ENCODE measurements at regions not wholly inside any gene's neighbourhood (a gene's known extent, or its start where the extent isn't known, plus 50 kb on each side); places are given as distances from the start of the nearest gene placed in this dataset.

- intact Hi-C loops (cut with micrococcal nuclease; ENCODE audit: unreplicated experiment): no loop called here
- CTCF ChIA-PET: no interaction called here
Observed at GRCh38 chr3:18946524-18946923, 201.8 kb upstream of the KCNH8 start.

GRCh38 chr3:18937574-18937973, 210.7 kb upstream of the KCNH8 start:
- no peaks in the 10 kb centered on the region for H3K9me2 ChIP-seq (ENCODE audit: insufficient read depth)
- H4K20me1 ChIP-seq (ENCODE audit: insufficient read depth): no peaks in the 10 kb centered on the region
- no peaks in the 10 kb centered on the region for H3K36me3 ChIP-seq (ENCODE audit: low read depth)
- TF ChIP-seq, protein P1, sequence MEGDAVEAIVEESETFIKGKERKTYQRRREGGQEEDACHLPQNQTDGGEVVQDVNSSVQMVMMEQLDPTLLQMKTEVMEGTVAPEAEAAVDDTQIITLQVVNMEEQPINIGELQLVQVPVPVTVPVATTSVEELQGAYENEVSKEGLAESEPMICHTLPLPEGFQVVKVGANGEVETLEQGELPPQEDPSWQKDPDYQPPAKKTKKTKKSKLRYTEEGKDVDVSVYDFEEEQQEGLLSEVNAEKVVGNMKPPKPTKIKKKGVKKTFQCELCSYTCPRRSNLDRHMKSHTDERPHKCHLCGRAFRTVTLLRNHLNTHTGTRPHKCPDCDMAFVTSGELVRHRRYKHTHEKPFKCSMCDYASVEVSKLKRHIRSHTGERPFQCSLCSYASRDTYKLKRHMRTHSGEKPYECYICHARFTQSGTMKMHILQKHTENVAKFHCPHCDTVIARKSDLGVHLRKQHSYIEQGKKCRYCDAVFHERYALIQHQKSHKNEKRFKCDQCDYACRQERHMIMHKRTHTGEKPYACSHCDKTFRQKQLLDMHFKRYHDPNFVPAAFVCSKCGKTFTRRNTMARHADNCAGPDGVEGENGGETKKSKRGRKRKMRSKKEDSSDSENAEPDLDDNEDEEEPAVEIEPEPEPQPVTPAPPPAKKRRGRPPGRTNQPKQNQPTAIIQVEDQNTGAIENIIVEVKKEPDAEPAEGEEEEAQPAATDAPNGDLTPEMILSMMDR (conservative IDR thresholded peaks at IDR 0.05): no peak
- TF ChIP-seq EZH2 (IDR thresholded peaks at IDR 0.05; ENCODE audit: low read depth): no peak
- BruUV-seq (replicated peaks): no TSS peak
- peaks cover 17% of the 10 kb centered on the region for H3K4me1 ChIP-seq (replicated peaks; ENCODE audit: insufficient read depth)
- no peak overlapping the region for H3K27ac ChIP-seq
- DNase-seq: no peak
- peaks cover 17% of the 10 kb centered on the region; the same call in 1 of the 2 replicates for H3K9me3 ChIP-seq (ENCODE audit: insufficient read depth, low read depth)
- no peaks in the 10 kb centered on the region for H3K27me3 ChIP-seq (ENCODE audit: insufficient read depth, low read depth)
- peaks cover 10% of the 10 kb centered on the region; the same call in 1 of the 2 replicates for H3F3A ChIP-seq (ENCODE audit: insufficient read depth, low read depth)
- H3K79me2 ChIP-seq (ENCODE audit: low read depth): no peaks in the 10 kb centered on the region
- ChIA-PET POLR2A (ENCODE audit: unreplicated experiment) (no interaction called here), CTCF (no interaction called here)
- intact Hi-C loops (cut with micrococcal nuclease; ENCODE audit: unreplicated experiment): no loop called here
- H2AFZ ChIP-seq: peak overlapping the region; percentile 97; the same call in 1 of the 2 replicates
- H3K4me2 ChIP-seq: peak overlapping the region; percentile 84
- peak overlapping the region; percentile 69; the same call in 1 of the 2 replicates for H3K4me3 ChIP-seq

More at GRCh38 chr3:18946524-18946923, 201.8 kb upstream of the KCNH8 start:
- no TSS peak for BruUV-seq (replicated peaks)
- POLR2A ChIA-PET (ENCODE audit: unreplicated experiment): no interaction called here
- no peaks in the 10 kb centered on the region for H3K36me3 ChIP-seq (ENCODE audit: low read depth)
- no peak overlapping the region for H2AFZ ChIP-seq
- H3K27me3 ChIP-seq (ENCODE audit: insufficient read depth, low read depth): no peaks in the 10 kb centered on the region
- no peak overlapping the region for H3K4me2 ChIP-seq
- H3K27ac ChIP-seq: no peak overlapping the region
- no peaks in the 10 kb centered on the region for H3K4me1 ChIP-seq (replicated peaks; ENCODE audit: insufficient read depth)
- H3K9me2 ChIP-seq (ENCODE audit: insufficient read depth): no peaks in the 10 kb centered on the region
- no peaks in the 10 kb centered on the region for H3K79me2 ChIP-seq (ENCODE audit: low read depth)
- H3F3A ChIP-seq (ENCODE audit: insufficient read depth, low read depth): no peaks in the 10 kb centered on the region
- no peak for TF ChIP-seq EZH2 (IDR thresholded peaks at IDR 0.05; ENCODE audit: low read depth)
- TF ChIP-seq, protein P1 (conservative IDR thresholded peaks at IDR 0.05): no peak
- no peaks in the 10 kb centered on the region for H3K9me3 ChIP-seq (ENCODE audit: insufficient read depth, low read depth)
- H3K4me3 ChIP-seq: no peak overlapping the region
- H4K20me1 ChIP-seq (ENCODE audit: insufficient read depth): no peaks in the 10 kb centered on the region
- no peak for DNase-seq

DNA sequence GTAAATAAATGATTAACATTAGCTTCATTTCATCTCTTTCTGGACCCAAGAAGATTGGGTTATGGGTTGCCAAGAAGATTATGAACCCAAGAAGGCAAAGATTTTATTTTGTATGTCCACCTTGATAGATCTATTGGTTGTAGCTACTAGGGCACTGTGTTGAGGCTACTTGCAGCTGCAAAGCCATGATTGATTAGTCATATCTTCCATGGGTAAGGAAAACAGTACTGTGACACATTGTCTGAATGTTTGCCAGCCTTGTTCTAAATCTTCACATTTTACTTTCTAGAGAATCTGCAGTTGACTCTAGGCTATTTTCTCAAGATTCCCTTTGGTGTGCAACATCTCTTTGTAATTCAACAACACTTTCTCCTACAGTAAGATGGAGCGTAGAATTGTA, 229.2 kb upstream of the KCNH8 start:
- CTCF ChIA-PET: interaction anchor here (0.6 kb wide), 1 partner anchor 114 kb away, joined by 3 read pairs; no protein-coding TSS in a partner anchor
- Histone ChIP-seq H3K27me3 (ENCODE audit: insufficient read depth, low read depth) (no peaks in the 10 kb centered on the region), H3K36me3 (ENCODE audit: low read depth) (no peaks in the 10 kb centered on the region), H3K27ac (no peak overlapping the region), H2AFZ (no peak overlapping the region), H4K20me1 (ENCODE audit: insufficient read depth) (no peaks in the 10 kb centered on the region), H3K79me2 (ENCODE audit: low read depth) (no peaks in the 10 kb centered on the region), H3K4me2 (no peak overlapping the region), H3K9me3 (ENCODE audit: insufficient read depth, low read depth) (no peaks in the 10 kb centered on the region), H3K4me3 (no peak overlapping the region), H3K4me1 (replicated peaks; ENCODE audit: insufficient read depth) (no peaks in the 10 kb centered on the region), H3F3A (ENCODE audit: insufficient read depth, low read depth) (no peaks in the 10 kb centered on the region), H3K9me2 (ENCODE audit: insufficient read depth) (no peaks in the 10 kb centered on the region)
- no peak for DNase-seq
- TF ChIP-seq, protein P1 (conservative IDR thresholded peaks at IDR 0.05): no peak
- TF ChIP-seq EZH2 (IDR thresholded peaks at IDR 0.05; ENCODE audit: low read depth): no peak
- POLR2A ChIA-PET (ENCODE audit: unreplicated experiment): no interaction called here
- intact Hi-C loops (cut with micrococcal nuclease; ENCODE audit: unreplicated experiment): no loop called here
- BruUV-seq (replicated peaks): no TSS peak
